Epidermal melanocyte (primary cell): ENCODE measurements at regions not wholly inside any gene's neighbourhood (a gene's known extent, or its start where the extent isn't known, plus 50 kb on each side); places are given as distances from the start of the nearest gene placed in this dataset.
"Not testable (repeated sequence)": the region's sequence is repeated elsewhere in the genome, so short reads cannot be mapped to it uniquely, and the experiment has no call there.

Source experiments
- DNase-seq: peaks from one replicate; pipeline ENCODE4 v3.0.0; 2011; ENCODE audit warnings: low spot score; ENCODE audit not compliant: insufficient read length

DNA sequence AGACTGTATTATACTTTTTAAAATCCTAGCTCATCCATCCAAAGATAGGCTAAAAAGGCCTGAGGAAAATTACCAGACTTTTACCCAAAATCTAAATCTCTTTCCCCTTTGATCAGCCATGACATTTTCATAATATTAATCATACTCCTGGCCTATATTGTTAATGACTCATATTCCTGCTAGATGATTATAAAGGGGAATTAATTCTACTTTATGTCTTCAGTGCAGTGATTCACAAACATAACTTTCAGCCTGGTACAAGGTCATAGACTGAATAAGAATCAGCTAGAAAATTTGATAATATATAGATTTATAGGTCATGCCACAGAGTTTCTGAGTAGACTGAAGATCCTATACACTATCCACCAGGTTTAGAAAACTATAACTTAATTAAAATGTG is 1905.4 kb downstream of the C4orf33 start:
- DNase-seq = no peak

DNA sequence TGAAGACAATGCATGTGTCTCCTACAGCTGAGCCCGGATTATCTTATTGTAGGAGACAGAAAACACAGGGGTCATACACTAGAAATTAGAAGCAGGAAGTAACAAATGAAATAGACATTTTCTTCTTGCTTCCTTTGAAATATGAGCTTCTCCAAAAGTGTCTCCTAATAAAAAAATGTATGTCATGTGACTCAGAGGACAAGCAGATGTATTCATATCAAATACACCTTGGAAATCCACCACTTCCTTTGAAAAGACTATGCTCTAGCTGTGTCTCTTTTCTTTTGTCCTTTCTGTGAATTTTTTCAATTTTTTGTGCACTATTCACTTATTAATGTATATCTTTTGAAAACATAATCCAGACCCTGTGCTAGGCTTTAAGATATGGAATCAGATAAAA is 1906.2 kb downstream of the C4orf33 start:
- no peak for DNase-seq

- DNase-seq = no peak
These were observed 1910.4 kb downstream of the C4orf33 start for GRCh38 chr4:131006388-131006787.

- DNase-seq = not testable (repeated sequence)
These were observed 1916.0 kb downstream of the C4orf33 start for GRCh38 chr4:131011961-131012360.

- no peak for DNase-seq
These were observed 1917.3 kb downstream of the C4orf33 start for GRCh38 chr4:131013226-131013625.

GRCh38 chr4:131026771-131027170 is 1930.8 kb downstream of the C4orf33 start:
- DNase-seq = no peak

- no peak for DNase-seq
These were observed 1948.4 kb downstream of the C4orf33 start for GRCh38 chr4:131044368-131044767.

DNA sequence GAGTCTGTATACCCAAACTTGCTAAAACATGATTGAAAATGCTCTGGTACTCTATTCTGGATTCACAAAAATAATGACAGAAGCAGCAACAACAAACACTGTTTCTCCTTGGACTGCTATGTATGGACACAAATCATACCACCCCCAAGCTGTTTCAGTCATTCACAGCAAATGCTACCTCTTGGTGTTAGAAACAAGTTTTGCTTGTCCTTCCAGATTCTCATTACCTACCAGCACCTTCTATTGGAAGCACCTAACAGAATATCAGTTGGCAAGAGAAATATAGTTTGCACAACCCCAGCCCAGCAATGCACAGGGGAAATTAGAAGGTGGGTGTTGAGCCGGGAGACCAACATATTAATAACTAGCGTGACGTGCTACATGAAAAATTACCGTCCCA is 1950.9 kb downstream of the C4orf33 start:
- DNase-seq = no peak

GRCh38 chr4:131052646-131053045 is 1956.7 kb downstream of the C4orf33 start:
- no peak for DNase-seq

- no peak for DNase-seq
These were observed 1958.6 kb downstream of the C4orf33 start for GRCh38 chr4:131054489-131055019.

- no peak for DNase-seq
These were observed 1965.8 kb downstream of the C4orf33 start for GRCh38 chr4:131061734-131062133.

DNA sequence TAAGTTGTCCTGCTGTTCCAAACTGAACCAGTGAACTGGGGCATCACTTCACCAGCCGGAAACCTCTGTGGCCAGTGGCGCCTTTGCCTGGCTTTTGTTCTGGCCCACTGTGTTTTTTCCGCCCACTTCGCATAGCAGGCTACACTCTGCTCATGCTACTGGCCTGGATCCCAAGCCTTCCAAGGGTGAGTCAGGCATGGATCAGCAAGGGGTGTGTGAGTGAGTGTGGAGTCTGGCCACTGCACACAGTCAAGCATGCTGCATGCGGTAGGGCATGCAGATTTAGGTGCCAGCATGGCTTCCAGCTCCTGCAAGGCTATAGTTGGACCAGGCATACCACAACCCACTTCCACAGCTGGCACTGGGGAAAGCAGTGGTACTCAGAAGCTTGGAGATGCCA is 1967.9 kb downstream of the C4orf33 start:
- DNase-seq = no peak

DNA sequence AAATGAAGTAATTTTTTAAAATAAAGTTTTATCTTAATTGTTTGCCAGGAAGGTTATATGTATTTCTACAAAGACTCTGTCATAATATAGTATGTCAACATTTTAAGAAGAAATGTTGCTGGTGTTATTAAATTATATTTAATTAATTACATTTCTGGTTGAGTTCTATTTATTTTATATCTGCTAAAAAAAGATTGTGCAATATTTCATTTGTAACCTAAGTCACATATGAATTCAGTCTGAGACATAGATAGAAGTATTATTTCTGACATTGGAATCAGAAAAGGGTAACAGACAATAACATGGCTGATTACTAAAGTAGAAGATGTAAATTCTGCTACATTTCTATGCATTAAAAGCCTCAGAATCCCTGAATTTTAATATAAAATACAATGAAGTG is 1985.1 kb downstream of the C4orf33 start:
- DNase-seq = no peak

DNA sequence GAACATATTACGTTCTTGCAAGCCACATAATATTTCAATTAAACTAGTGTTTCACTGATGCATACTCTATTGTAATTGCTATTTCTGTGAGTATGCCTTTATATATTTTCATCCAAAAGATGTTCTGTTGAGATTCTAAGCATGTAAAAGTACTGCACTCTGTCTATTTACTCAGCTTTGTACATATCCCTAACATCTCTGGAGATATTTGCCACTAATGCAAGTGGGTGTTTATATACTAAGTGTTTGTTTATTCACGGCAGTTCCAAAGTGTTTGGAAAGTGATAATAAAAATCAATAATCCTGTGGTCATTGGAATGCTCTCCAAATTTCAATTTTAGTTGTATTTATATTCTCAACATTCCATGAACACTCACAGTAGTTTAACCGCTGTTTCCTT is 1989.0 kb downstream of the C4orf33 start:
- DNase-seq = no peak

DNA sequence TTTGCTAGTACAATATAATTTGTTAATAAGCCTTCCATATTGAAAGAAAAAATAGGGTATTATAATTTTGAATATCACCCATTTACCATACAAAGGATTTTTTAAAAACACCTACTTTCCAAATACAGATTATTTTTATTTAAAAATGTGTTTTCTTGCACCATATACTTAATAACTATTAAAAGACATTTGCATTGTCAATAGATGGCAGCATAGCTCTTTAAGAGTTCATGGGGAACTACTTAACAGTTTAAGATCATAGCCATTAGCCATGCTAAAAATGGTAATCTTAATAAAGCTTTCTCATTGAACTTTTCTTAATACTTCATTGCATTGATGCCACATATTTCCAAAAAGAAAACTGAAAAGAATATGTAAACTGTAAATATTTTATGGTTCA is 1995.9 kb downstream of the C4orf33 start:
- peak; percentile 18 for DNase-seq

DNA sequence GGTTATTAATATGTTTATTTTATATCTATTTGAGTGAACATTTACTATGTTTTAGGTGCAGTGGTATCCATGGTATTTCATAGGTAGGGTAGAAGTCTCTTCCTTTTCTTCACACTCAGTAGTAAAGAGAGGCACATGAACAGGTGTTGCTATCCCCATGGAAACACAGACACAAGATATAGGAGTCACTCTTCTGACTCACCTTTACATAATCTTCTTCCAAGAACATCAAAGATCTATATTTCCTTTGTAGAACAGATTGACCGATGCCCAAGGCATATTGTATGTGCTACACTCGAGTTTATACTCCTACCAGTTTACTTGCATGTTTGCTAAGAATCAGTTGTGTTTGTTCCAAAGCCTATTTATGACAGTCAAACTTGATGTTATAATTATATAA is 1997.4 kb downstream of the C4orf33 start:
- DNase-seq = no peak

DNA sequence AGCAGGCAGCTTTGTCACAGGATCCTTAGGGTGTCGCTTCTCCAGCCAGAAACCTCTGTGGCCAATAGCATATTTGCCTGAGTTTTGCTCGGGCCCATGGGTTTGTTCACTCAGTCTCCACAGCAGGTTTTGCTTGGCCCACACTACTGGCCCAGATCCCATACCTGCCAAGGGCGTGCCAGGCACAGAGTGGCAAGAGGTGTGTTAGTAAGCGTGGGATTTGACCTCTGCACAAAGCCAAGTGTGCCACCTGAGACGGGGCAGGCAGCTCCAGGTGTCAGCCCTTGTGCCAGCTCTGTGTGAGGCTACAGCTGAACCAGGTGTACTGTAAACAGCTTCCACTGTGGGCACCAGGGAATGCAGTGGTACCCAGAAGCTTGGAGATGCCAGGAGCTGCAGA is 2003.0 kb downstream of the C4orf33 start:
- no peak for DNase-seq

GRCh38 chr4:131113273-131113672 is 2017.3 kb downstream of the C4orf33 start:
- DNase-seq = no peak

- no peak for DNase-seq
These were observed 2017.8 kb downstream of the C4orf33 start for GRCh38 chr4:131113704-131114103.

DNA sequence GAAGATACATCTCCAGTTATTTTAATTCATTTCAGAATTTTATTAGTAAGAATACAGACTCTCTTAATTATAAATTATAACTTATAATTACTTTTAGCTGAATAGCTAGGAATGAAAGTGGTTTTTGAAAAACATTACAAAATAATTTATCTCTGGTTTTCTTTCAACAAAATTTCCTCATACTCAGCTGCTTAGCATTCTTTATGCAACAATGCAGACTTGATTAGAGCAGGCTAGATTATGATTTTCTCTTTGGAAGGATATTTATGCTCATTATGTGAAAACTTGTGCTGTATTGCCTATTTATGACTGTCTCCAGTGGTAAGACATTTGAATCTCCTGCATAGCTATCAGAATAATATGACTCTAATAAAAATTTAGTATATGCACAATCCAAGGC is 2023.7 kb downstream of the C4orf33 start:
- DNase-seq = no peak

GRCh38 chr4:131137196-131137595 is 2011.9 kb upstream of the PCDH10 start:
- no peak for DNase-seq

DNA sequence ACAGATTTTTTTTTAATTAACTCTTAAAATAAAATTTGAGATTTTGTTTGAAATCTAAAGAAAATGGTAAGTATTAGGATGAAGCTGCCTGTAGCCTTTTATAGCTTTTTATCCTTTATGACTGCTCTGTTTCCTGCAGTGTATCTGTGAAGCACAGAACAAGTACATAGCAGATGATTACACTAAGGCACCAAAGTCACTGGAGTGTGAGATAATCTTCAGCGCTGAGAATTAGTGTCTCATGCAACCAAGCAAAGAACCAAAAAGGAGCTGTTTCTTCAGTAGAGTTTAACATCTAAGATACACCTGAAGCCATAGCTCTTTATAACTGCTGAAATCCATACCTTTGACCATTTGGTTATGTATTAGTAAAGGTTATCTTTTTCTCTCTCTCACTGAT is 1989.8 kb upstream of the PCDH10 start:
- no peak for DNase-seq

GRCh38 chr4:131192318-131192717 is 1956.8 kb upstream of the PCDH10 start:
- no peak for DNase-seq

GRCh38 chr4:131207589-131207988 is 1941.5 kb upstream of the PCDH10 start:
- no peak for DNase-seq
